ENCODE measurements at regions not wholly inside any gene's neighbourhood (a gene's known extent, or its start where the extent isn't known, plus 50 kb on each side); places are given as distances from the start of the nearest gene placed in this dataset.

GRCh38 chr5:125961150-125961549 is 462.1 kb upstream of the GRAMD2B start:
- BruUV-seq (replicated peaks), result no TSS peak
- no peaks in the 10 kb centered on the region for H3K4me1 ChIP-seq (ENCODE audit: control insufficient read depth, extremely low read depth, insufficient read depth, low read length)
- H3K9me3 ChIP-seq (replicated peaks; ENCODE audit: control insufficient read depth, insufficient read depth, low read length), result no peaks in the 10 kb centered on the region
- no peak for TF ChIP-seq FOS (IDR thresholded peaks at IDR 0.05; ENCODE audit: borderline replicate concordance, insufficient read depth, low read length)
- no peak for TF ChIP-seq EZH2 (IDR thresholded peaks at IDR 0.05; ENCODE audit: borderline replicate concordance, low read depth, low read length, severe bottlenecking)
- no peak for TF ChIP-seq POLR2AphosphoS5 (IDR thresholded peaks at IDR 0.05; ENCODE audit: insufficient read depth, low read depth, low read length)
- TF ChIP-seq JUN (IDR thresholded peaks at IDR 0.05; ENCODE audit: borderline replicate concordance, insufficient read depth, insufficient read length, low read depth), result no peak
- TF ChIP-seq MAX (IDR thresholded peaks at IDR 0.05; ENCODE audit: insufficient read depth, insufficient read length), result no peak
- TF ChIP-seq GATA2 (IDR thresholded peaks at IDR 0.05; ENCODE audit: insufficient read depth, insufficient read length, low read depth, low read length), result no peak
- TF ChIP-seq POLR2A (IDR thresholded peaks at IDR 0.05; ENCODE audit: low read depth, low read length), result no peak
- no peak for TF ChIP-seq CTCF (IDR thresholded peaks at IDR 0.05; ENCODE audit: extremely low read depth in 1 of 2, insufficient read depth in 1 of 2, low read depth in 1 of 2, low read length in 2 of 2)
- TF ChIP-seq MYC (IDR thresholded peaks at IDR 0.05; ENCODE audit: low read depth, low read length), result no peak
- H3K27ac ChIP-seq (ENCODE audit: insufficient read depth, low read depth, low read length), result no peak overlapping the region
- no peaks in the 10 kb centered on the region for H3K36me3 ChIP-seq (ENCODE audit: control insufficient read depth in 2 of 2, extremely low read depth in 1 of 2, insufficient read depth in 2 of 2, low read length in 2 of 2)
- FAIRE-seq, result no peak
- no peak overlapping the region for H3K4me2 ChIP-seq (ENCODE audit: insufficient read depth, low read length)
- POLR2A ChIA-PET, result no interaction called here
- H3K79me2 ChIP-seq (ENCODE audit: control insufficient read depth, insufficient read depth, low read length), result no peaks in the 10 kb centered on the region
- H2AFZ ChIP-seq (ENCODE audit: low read depth, low read length), result no peak overlapping the region
- intact Hi-C loops (cut with micrococcal nuclease), result no loop called here
- no peaks in the 10 kb centered on the region for H3K9me1 ChIP-seq (replicated peaks; ENCODE audit: control insufficient read depth, extremely low read depth, insufficient read depth, low read length)
- no peaks in the 10 kb centered on the region for H3K27me3 ChIP-seq (ENCODE audit: control insufficient read depth in 2 of 2, insufficient read depth in 2 of 2, low read length in 2 of 2)
- no peak overlapping the region for H3K9ac ChIP-seq (replicated peaks; ENCODE audit: extremely low read depth, insufficient read depth, low read length)
- CTCF ChIA-PET, result no interaction called here
- dilution Hi-C loops (cut with MboI; ENCODE audit: extremely low pct_ligation_motif_present, low sequenced_read_pairs), result no loop called here
- H4K20me1 ChIP-seq (replicated peaks; ENCODE audit: control insufficient read depth, extremely low read depth, insufficient read depth, low read length), result no peaks in the 10 kb centered on the region
- no peak for DNase-seq (ENCODE audit: low read depth, low spot score)
- H3K4me3 ChIP-seq (replicated peaks in 1 of 3; ENCODE audit: insufficient read depth in 1 of 3, low read depth in 1 of 3, low read length in 3 of 3), result no peak overlapping the region

Data from endothelial cell of umbilical vein (primary cell).